ENCODE measurements at regions not wholly inside any gene's neighbourhood (a gene's known extent, or its start where the extent isn't known, plus 50 kb on each side); places are given as distances from the start of the nearest gene placed in this dataset.
"Not testable (repeated sequence)": the region's sequence is repeated elsewhere in the genome, so short reads cannot be mapped to it uniquely, and the experiment has no call there.

DNA sequence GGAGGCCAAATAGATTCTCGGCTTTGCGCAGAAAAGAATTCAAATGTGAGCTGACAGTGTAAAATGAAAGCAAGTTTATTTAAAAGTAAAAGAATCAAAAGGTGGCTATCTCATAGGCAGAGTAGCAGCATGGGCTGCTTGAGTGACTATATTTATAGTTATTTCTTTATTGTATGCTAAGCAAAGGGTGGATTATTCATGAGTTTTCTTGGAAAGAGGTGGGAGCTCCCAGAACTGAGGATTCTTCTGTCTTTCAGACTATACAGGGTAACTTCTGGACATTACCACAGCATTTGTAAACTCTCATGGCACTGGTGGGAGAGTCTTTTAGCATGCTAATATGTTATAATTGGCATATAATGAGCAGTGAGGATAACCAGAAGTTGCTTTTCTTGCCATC, 659.9 kb downstream of the RWDD3 start:
- no peak for DNase-seq (ENCODE audit: low read depth)
- Histone ChIP-seq H3K36me3 (ENCODE audit: control insufficient read depth, insufficient read depth, low read length, severe bottlenecking) (no peaks in the 10 kb centered on the region), H3K9me3 (ENCODE audit: control insufficient read depth, low read length) (peaks cover 10% of the 10 kb centered on the region), H3K4me1 (ENCODE audit: control insufficient read depth, insufficient read depth, low read length) (peaks cover 4% of the 10 kb centered on the region), H3K9ac (ENCODE audit: low read length) (no peak overlapping the region), H3K27me3 (replicated peaks; ENCODE audit: control insufficient read depth, insufficient read depth, low read length) (no peaks in the 10 kb centered on the region), H3K4me3 (ENCODE audit: low read length) (no peak overlapping the region)

DNA sequence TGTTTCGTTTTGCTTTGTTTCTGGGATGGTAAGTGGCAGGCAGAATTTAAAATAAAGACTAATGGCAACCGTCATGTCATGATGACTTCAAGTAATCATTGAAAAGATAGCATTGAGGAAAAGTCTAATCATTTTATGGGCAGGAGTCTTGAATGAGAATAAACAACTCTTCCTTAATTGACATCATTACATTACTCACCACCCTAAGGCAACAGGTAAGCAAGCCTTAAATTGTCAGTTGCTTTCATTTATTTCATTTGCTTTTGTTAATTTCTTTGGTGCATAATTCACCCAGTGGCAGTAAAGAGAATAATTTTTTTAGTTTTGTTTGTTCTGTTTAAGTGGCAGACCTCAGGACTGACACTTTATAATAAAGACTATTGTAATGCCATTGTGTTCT, 669.0 kb downstream of the RWDD3 start:
- H3K9ac ChIP-seq (ENCODE audit: low read length), result no peak overlapping the region
- peaks cover 3% of the 10 kb centered on the region for H3K9me3 ChIP-seq (ENCODE audit: control insufficient read depth, low read length)
- no peak overlapping the region for H3K4me3 ChIP-seq (ENCODE audit: low read length)
- no peaks in the 10 kb centered on the region for H3K27me3 ChIP-seq (replicated peaks; ENCODE audit: control insufficient read depth, insufficient read depth, low read length)
- no peak for DNase-seq (ENCODE audit: low read depth)
- H3K4me1 ChIP-seq (ENCODE audit: control insufficient read depth, insufficient read depth, low read length), result no peaks in the 10 kb centered on the region
- H3K36me3 ChIP-seq (ENCODE audit: control insufficient read depth, insufficient read depth, low read length, severe bottlenecking), result no peaks in the 10 kb centered on the region

DNA sequence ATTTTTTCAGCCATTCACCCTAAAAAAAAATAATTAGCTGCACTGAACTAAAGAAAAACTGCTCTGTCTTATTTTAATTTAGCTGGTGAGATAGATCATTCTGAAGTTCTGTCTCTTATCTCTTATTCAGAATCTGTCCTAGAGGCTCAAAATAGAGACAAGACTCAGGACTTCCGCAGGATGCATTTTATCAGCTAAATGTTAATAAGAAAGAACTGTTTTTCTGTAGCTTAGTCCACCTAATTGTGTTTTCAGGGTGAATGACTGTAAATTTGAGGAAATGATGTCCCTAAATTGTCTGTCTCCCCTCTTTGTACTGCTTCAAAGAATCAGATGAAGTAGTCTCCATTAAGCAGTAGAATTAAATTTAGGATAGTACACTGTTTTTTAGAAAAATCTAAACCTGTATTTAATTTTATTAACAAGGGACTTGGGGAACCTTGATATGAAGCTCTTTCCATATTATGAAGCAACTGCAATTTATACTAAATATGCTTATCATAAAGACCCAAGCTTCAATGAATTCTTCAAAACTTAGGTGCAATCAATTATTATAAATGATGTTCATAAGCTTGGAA, 671.9 kb downstream of the RWDD3 start:
- DNase-seq (ENCODE audit: low read depth), result no peak
- Histone ChIP-seq H3K9me3 (ENCODE audit: control insufficient read depth, low read length) (no peaks in the 10 kb centered on the region), H3K4me3 (ENCODE audit: low read length) (no peak overlapping the region), H3K9ac (ENCODE audit: low read length) (no peak overlapping the region), H3K36me3 (ENCODE audit: control insufficient read depth, insufficient read depth, low read length, severe bottlenecking) (no peaks in the 10 kb centered on the region), H3K4me1 (ENCODE audit: control insufficient read depth, insufficient read depth, low read length) (no peaks in the 10 kb centered on the region), H3K27me3 (replicated peaks; ENCODE audit: control insufficient read depth, insufficient read depth, low read length) (no peaks in the 10 kb centered on the region)

DNA sequence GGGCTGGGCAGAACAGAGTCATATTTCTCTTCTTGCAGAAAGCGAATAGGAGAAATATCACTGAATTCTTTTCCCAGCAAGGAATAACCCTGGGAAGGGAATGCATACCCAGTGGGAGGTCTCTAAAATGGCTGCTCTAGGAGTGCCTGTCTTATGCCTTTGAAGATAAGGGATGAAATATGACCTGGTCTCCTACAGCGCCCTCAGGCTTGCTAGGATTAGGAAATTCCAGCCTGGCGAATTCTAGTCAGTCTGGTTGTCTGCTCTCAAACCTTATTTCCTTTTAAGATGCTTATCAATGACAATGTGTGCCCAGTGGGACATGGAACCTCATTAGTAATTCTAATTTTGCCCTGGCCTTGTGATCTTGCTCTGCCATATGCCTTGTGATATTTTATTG, 677.7 kb downstream of the RWDD3 start:
- H3K36me3 ChIP-seq (ENCODE audit: control insufficient read depth, insufficient read depth, low read length, severe bottlenecking); H3K4me3 ChIP-seq (ENCODE audit: low read length); H3K27me3 ChIP-seq (replicated peaks; ENCODE audit: control insufficient read depth, insufficient read depth, low read length); DNase-seq (ENCODE audit: low read depth); H3K9ac ChIP-seq (ENCODE audit: low read length); H3K4me1 ChIP-seq (ENCODE audit: control insufficient read depth, insufficient read depth, low read length): not testable (repeated sequence)
- H3K9me3 ChIP-seq (ENCODE audit: control insufficient read depth, low read length), result peaks cover 15% of the 10 kb centered on the region

DNA sequence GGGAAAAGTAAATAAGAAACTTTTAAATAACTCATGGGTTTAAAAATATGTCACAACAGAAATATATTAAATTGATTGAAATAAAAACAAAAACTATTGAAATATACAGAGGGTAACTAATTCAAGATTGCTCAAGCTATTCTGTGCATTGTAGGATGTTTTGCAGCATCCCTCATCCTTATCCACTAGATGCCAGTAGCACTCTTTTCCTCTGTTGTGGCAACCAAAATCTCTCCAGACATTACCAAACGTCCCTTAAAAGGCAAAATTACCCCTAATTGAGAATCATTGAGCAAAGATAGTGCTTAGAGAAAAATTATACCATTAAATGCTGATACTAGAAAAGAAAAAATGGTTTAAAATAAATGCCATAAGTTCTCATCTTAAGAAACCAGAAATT, 682.6 kb downstream of the RWDD3 start:
- Histone ChIP-seq H3K36me3 (ENCODE audit: control insufficient read depth, insufficient read depth, low read length, severe bottlenecking) (no peaks in the 10 kb centered on the region), H3K4me3 (ENCODE audit: low read length) (no peak overlapping the region)
- peak; percentile 34 for DNase-seq (ENCODE audit: low read depth)

DNA sequence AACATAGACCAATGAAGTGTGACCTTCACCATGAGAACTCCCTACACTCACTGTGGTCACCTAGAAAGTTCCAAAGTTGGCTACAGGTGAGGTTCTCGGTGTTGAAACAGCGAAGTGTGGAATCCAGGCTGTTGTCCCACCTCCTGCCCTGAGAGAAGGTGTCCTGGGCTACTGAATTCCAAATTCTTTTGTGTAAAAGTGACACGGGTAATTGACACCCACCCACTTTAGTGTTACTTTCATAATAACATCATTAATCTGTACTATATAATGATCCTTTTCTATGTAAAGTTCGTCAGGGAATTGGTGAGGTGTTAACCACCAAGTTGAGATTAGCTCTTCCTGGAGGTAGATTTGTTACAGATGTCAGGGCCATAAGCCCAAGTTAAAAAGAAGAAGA, 690.7 kb downstream of the RWDD3 start:
- H3K4me1 ChIP-seq (ENCODE audit: control insufficient read depth, insufficient read depth, low read length), result peaks cover 17% of the 10 kb centered on the region
- no peak overlapping the region for H3K9ac ChIP-seq (ENCODE audit: low read length)

More for the DNA sequence above, 682.6 kb downstream of the RWDD3 start:
- H3K4me1 ChIP-seq (ENCODE audit: control insufficient read depth, insufficient read depth, low read length), result no peaks in the 10 kb centered on the region
- no peak overlapping the region for H3K9ac ChIP-seq (ENCODE audit: low read length)
- peaks cover 14% of the 10 kb centered on the region for H3K9me3 ChIP-seq (ENCODE audit: control insufficient read depth, low read length)
- H3K27me3 ChIP-seq (replicated peaks; ENCODE audit: control insufficient read depth, insufficient read depth, low read length), result no peaks in the 10 kb centered on the region

DNA sequence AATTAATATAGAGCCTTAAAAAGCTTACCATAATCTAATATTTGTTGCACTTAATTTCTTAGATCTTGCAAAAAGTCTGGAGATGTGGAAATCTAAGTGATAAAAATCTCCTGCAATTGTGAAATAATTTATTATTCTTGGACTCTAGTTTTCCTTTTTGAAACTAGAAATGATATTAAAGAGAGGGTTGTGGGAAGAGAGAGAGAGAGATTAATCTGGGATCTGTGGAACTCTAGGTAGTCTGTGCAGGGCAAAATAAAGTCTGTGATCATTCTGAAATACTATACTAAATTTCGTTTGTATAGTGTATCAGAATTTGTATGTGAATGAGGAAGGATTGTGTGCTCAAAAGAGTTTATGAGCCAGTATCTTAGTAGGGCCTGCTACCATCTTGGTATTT, 692.3 kb downstream of the RWDD3 start:
- H3K9ac ChIP-seq (ENCODE audit: low read length), result no peak overlapping the region
- H3K4me3 ChIP-seq (ENCODE audit: low read length), result no peak overlapping the region
- no peak for DNase-seq (ENCODE audit: low read depth)
- no peaks in the 10 kb centered on the region for H3K27me3 ChIP-seq (replicated peaks; ENCODE audit: control insufficient read depth, insufficient read depth, low read length)
- no peaks in the 10 kb centered on the region for H3K9me3 ChIP-seq (ENCODE audit: control insufficient read depth, low read length)
- H3K4me1 ChIP-seq (ENCODE audit: control insufficient read depth, insufficient read depth, low read length), result peaks cover 17% of the 10 kb centered on the region
- H3K36me3 ChIP-seq (ENCODE audit: control insufficient read depth, insufficient read depth, low read length, severe bottlenecking), result no peaks in the 10 kb centered on the region

More for the DNA sequence above, 690.7 kb downstream of the RWDD3 start:
- no peak for DNase-seq (ENCODE audit: low read depth)
- no peaks in the 10 kb centered on the region for H3K36me3 ChIP-seq (ENCODE audit: control insufficient read depth, insufficient read depth, low read length, severe bottlenecking)
- H3K4me3 ChIP-seq (ENCODE audit: low read length), result no peak overlapping the region
- H3K9me3 ChIP-seq (ENCODE audit: control insufficient read depth, low read length), result no peaks in the 10 kb centered on the region
- no peaks in the 10 kb centered on the region for H3K27me3 ChIP-seq (replicated peaks; ENCODE audit: control insufficient read depth, insufficient read depth, low read length)

DNA sequence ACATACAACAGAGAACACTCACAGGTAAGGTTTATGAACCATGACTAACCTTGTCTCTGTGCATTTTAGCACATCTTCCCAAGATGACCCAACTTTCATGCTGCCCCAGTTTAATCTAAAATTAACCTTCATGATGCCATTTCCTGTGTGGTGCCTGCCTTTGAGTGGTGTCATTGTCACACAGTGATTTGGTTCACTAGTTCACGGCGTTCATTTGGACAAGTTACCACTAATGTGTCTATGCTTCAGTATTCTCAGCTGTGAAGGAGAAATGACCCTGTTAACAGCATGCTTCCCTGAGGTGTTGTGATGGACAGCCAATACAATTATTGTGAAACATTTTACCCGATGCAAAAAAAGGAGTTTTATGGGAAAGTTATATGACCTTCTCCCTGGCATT, 693.1 kb downstream of the RWDD3 start:
- no peak overlapping the region for H3K4me3 ChIP-seq (ENCODE audit: low read length)
- DNase-seq (ENCODE audit: low read depth), result no peak

DNA sequence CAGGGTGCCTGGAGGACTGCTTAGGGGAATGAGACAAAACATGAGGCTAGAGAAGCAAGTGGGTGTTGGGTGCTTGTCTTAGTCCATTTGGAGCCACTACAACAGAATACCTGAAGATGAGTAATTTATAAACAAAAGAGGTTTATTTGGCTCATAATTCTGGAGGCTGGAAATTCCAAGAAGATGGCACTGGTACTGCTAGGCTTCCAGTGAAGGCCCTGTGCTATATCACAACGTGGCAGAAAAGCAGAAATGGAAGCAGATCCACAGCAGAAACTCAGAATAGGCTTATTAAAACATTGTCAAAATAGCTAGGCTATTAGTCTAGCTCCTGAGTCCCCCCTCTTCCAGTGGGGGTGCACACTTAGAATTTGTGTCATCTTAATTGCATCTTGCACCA, 701.7 kb downstream of the RWDD3 start:
- no peaks in the 10 kb centered on the region for H3K9me3 ChIP-seq (ENCODE audit: control insufficient read depth, low read length)
- no peaks in the 10 kb centered on the region for H3K27me3 ChIP-seq (replicated peaks; ENCODE audit: control insufficient read depth, insufficient read depth, low read length)
- H3K36me3 ChIP-seq (ENCODE audit: control insufficient read depth, insufficient read depth, low read length, severe bottlenecking), result no peaks in the 10 kb centered on the region
- H3K4me1 ChIP-seq (ENCODE audit: control insufficient read depth, insufficient read depth, low read length), result no peaks in the 10 kb centered on the region
- H3K9ac ChIP-seq (ENCODE audit: low read length), result no peak overlapping the region
- H3K4me3 ChIP-seq (ENCODE audit: low read length), result no peak overlapping the region
- no peak for DNase-seq (ENCODE audit: low read depth)

More for the DNA sequence above, 693.1 kb downstream of the RWDD3 start:
- no peaks in the 10 kb centered on the region for H3K9me3 ChIP-seq (ENCODE audit: control insufficient read depth, low read length)
- peaks cover 17% of the 10 kb centered on the region for H3K4me1 ChIP-seq (ENCODE audit: control insufficient read depth, insufficient read depth, low read length)
- no peaks in the 10 kb centered on the region for H3K27me3 ChIP-seq (replicated peaks; ENCODE audit: control insufficient read depth, insufficient read depth, low read length)
- no peak overlapping the region for H3K9ac ChIP-seq (ENCODE audit: low read length)
- no peaks in the 10 kb centered on the region for H3K36me3 ChIP-seq (ENCODE audit: control insufficient read depth, insufficient read depth, low read length, severe bottlenecking)

DNA sequence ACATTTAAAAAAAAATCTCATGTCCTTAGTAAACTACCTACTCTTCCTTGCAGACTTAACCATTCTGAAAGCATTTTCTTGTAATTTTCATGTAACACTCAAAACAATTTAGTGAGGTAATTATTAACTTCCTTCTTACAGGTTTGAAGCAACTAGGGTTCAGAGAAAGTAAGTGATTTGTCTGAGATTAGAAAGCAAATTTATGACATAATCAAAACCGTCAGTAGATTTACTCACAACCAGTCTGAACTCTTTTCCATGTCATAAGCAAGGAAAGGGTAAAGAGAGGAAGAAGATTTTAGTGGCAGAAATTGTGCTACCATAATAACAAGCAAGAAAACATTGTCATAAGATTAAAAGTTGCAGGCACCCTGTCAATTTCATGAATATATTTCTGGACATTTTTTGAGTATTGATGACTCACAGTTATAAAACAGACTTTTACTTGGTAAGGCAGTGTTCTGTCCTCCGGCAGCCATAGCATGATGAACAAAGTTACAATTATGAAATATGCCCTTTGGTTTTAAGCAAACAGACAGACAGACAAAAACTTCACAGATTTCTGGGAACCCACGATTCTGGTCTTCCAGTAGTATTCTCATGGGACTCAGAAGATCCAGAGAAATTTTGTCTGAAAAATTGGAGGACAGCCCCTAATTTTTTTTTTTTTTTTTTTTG, 707.2 kb downstream of the RWDD3 start:
- H3K36me3 ChIP-seq (ENCODE audit: control insufficient read depth, insufficient read depth, low read length, severe bottlenecking), result no peaks in the 10 kb centered on the region
- H3K9ac ChIP-seq (ENCODE audit: low read length), result no peak overlapping the region
- DNase-seq (ENCODE audit: low read depth), result no peak
- H3K27me3 ChIP-seq (replicated peaks; ENCODE audit: control insufficient read depth, insufficient read depth, low read length), result no peaks in the 10 kb centered on the region
- no peak overlapping the region for H3K4me3 ChIP-seq (ENCODE audit: low read length)
- H3K4me1 ChIP-seq (ENCODE audit: control insufficient read depth, insufficient read depth, low read length), result no peaks in the 10 kb centered on the region
- no peaks in the 10 kb centered on the region for H3K9me3 ChIP-seq (ENCODE audit: control insufficient read depth, low read length)

DNA sequence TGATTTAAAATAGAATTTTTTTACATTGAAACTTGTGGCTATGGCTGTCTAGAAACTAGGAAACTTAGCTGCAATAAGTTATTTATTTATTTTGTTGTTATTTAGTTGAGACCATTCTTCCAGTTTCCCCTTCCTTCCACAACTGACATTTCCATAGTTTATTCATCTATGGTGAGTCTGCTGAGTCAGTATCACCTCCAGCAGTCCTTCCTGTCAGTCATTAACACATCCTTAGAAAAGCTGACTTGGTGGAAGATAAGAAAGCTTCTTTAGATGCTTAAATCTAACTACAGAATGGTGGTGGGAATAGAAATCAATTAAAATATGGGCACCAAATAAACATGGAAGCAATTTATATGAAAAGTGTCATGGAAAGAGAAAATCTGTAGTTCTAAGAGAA, 714.0 kb downstream of the RWDD3 start:
- H3K9ac ChIP-seq (ENCODE audit: low read length), result no peak overlapping the region
- no peaks in the 10 kb centered on the region for H3K9me3 ChIP-seq (ENCODE audit: control insufficient read depth, low read length)
- no peaks in the 10 kb centered on the region for H3K36me3 ChIP-seq (ENCODE audit: control insufficient read depth, insufficient read depth, low read length, severe bottlenecking)
- H3K27me3 ChIP-seq (replicated peaks; ENCODE audit: control insufficient read depth, insufficient read depth, low read length), result no peaks in the 10 kb centered on the region
- no peak overlapping the region for H3K4me3 ChIP-seq (ENCODE audit: low read length)
- H3K4me1 ChIP-seq (ENCODE audit: control insufficient read depth, insufficient read depth, low read length), result no peaks in the 10 kb centered on the region
- no peak for DNase-seq (ENCODE audit: low read depth)

Data from adipocyte (in vitro differentiated cells).